GM18907 (cell line): ENCODE measurements at regions not wholly inside any gene's neighbourhood (a gene's known extent, or its start where the extent isn't known, plus 50 kb on each side); places are given as distances from the start of the nearest gene placed in this dataset.
"Not testable (repeated sequence)": the region's sequence is repeated elsewhere in the genome, so short reads cannot be mapped to it uniquely, and the experiment has no call there.

Experiments used
- ATAC-seq: cut with Tn5 transposase; IDR thresholded peaks from one replicate; pipeline ENCODE4 v1.9.1; 2021; ENCODE audit warnings: mild to moderate bottlenecking, moderate library complexity; ENCODE audit not compliant: unreplicated experiment

DNA sequence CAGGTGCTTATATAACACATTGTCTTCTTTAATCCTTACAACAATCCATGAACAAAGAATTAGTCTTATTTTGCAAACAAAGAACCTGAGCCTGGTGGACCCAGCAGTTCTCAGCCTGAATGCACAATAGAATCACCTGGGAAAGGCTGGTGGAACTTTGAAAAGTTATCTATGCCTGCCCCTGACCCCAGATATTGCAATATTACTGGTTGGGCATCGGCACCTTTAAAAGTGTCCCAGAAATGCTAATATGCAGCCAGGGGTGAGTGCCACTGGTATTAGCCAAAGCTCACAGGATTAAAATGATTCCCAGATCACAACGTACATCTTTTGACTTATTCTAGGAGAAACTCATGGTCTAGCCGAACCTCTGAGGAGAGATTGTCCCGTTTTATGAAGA, 268.8 kb downstream of the KLF5 start:
- ATAC-seq: no peak

DNA sequence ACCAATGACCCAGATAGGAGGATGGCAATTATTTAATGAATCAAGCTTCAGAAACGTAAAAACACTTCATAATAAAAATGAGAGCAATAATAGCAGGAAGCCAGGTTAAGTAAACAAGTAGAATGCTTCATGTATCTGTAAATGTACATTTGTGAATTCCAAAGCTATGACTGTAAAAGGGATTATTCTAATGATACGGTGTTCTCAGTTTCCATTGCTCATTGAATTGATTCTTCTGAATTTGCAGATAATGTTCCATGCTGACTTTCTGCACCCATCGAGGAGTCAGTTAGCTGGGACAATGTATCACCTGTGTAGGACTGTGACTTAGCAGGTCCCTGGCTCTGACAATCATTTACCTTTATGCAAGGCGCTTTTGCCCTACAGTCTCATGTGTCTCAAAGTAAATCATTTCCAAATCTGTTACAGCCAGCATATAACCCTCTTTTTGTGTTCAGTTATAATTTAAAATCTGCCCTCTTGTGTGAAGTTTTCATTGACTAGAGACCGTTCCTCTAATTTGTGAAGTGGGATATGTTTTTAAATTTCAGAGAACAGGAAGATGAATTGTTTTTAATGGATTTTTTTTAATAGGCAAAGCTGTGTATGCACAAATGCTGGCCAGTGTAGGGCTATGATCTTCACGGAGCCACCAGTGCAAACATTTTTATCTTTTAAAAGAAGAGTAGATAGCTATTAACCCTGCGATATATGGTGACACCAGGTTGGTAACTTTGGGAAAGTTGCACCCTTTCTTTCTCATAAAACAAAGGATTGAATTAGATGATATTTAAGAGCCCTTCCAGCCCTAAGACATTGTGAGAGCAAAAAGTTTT, 267.1 kb downstream of the KLF5 start:
- peak; percentile 94 for ATAC-seq

DNA sequence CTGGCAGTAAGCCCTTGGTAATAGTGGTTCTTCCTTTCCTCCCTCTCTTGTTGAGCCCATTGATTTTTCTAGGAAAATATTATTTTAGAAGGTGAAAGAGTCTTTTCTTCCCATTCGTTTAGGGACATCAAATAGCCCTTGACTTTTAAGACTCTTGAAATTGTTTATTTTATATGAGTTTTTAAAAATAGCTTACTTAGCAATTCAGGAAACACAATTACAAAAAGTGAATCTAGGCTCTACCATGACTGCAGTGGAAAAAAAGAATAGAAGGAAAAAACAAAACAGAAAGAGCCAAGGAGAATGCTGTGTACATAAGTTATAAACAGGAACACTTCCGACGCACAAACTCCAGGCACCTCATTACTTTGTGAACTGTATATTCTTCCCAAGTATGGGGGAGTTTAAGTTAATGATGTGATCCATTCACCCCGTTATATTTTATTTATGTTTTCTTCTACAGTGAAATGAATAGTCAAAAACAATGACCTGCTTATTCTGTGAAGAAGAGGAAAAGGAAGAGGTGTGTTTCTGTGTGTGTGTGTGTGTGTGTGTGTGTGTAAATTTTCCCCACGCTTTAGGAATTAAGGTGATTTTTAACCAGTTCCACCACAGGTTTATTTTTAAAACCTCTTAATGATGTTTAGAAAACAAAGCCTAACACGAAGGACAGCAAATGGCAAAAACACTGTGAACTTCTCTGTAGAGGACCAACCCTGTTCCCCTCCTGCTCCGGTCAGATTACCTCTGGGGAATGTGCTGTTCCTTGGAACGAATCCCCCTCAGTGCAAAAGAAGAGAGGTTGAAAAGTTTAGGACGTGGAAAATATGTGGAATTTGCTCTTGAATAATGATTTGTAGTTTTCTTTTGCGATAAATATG, 266.3 kb downstream of the KLF5 start:
- ATAC-seq: no peak

DNA sequence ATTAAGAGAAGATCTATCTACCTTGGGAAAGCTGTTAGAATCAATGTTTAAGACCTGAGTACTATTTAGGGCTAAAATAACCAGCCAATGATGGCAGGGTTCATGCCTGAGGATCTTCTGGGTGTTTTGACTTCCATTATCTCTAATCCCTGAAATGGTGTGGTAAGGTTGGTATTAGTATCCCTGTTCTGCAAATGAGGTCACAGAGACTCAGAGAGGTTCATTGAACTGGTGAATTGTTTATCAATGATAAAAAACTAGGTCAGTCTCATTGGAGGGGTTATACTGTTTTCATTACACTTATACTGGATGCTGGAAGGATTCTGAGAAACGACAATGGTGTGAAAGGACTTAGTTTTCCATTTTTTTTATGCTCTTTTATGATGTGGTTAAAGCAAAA, 264.8 kb downstream of the KLF5 start:
- ATAC-seq: no peak

DNA sequence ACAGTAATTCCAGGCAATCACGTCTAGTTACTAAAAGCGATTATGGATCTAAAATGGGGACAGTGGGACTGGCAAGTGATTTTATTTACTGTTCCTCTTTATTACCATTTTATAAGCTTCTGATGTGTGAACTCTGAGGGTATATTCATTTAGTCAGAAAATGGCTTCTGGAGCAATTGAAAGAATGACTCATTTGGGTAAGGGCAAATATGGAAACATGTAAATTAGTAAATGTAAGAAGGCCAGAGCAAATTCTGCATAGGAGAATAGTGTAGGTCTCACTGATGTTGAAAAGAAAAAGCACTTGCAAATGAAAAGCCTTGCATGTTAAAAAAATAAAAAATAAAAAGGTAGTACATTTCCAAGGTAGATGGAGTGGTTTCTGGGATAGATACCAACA, 262.2 kb downstream of the KLF5 start:
- ATAC-seq: peak; percentile 41

DNA sequence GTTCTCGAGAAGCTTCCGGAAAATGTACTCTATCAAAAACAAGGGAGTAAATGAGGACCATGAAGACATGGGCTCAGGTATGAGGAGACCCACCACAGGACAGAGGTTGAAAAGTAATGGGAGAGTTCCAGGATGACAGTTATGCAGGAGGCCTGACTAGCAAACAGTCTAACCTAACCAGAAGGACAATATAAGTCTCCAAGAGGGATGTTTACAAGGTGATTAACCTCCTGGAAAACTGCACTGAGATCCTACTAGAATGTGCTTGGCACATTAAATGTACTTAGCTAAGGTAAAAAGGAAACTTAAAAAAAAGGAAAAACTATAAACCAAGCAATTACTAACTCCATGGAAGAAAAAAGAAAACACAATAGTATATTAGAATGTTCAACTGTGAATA, 258.3 kb downstream of the KLF5 start:
- no peak for ATAC-seq

DNA sequence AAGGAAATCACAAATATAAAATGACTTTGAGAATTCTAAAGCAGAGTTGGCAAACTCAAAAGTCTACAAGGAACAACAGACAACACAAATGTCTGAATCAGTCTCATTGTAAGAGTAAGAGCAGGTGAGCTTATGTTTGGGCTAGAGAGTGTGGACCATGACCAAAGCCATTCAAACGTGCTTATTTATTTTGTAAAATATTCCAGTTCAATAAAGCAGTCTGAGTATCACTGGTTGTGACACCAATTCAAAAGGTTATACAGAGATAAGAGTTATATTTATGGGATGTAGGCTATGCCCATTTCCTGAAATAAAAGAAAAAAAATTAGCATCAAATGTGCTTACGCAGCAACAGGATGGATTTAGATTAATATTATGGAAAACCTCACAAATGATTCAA, 251.6 kb downstream of the KLF5 start:
- no peak for ATAC-seq

DNA sequence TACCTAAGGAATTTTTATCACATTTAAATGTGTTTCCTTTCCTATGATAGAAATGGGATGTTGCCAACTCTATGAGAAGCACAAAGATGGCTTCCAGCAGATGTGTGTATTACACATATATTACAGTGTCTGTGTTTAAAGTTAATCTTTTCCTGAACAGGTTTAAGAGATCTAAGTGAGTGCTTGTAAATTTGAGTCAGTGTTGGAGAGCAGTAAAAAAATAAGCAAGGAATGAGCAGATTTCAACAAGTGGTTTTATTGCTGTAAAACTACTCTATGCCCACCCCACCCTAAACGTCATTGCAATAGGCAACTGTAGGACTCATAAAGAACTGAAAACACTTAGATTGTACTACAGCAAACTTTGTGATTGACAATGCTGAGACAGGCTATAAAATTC, 248.7 kb downstream of the KLF5 start:
- no peak for ATAC-seq

DNA sequence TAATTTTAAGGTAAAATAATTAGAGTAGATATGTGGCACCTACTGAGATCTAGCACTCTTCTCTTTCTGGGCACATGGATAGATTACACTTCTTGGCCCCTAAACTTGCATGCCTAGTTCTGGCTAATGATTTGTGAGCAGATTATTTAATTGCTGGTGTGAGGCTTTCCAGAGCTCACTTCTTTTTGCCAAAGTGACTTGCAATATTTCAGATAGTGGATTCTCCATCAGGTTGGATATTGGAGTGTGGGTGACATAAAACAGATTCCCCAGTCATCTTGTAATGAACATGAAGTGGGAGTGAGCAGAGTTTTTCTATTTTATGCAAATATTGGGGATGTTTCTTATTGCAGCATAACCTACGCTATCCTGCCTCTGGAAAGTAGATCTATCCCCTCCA, 247.9 kb downstream of the KLF5 start:
- no peak for ATAC-seq

DNA sequence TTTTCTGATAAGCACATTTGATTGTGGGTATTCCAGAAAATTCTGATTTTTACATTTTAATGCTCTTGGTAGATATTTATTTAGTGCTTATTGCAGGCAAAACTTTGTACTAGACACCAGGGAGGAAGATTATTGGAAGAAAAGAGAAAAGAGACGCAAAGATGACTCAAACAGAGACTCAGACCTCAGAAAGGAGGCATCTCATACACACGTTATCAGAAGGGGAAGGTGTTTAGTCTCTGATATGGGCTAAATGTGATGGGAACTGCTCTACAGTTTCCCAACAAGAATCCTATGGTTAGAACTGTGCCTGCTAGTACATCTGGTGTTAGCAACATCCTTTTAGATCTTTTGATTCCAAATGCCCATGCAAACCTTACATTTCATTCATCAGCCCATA, 245.6 kb downstream of the KLF5 start:
- no peak for ATAC-seq

DNA sequence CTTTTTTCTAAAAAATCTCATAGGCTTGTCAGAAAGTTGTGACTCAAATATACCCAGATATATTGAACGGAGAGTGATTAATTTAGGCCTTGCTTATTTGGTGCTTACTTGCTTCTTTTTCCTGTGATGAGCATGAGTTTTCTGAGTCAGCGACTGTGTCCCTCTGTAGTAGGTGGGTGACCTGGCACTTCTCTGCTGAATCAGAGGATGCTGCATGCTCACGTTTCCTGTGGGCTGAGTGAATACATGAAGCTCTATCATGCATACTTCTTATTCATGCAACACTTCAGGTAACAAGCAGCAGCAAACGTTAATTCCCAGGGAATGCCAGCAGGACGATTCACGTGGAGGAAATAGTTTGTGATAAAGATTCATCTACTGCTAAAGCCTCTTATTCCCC, 245.0 kb downstream of the KLF5 start:
- no peak for ATAC-seq

DNA sequence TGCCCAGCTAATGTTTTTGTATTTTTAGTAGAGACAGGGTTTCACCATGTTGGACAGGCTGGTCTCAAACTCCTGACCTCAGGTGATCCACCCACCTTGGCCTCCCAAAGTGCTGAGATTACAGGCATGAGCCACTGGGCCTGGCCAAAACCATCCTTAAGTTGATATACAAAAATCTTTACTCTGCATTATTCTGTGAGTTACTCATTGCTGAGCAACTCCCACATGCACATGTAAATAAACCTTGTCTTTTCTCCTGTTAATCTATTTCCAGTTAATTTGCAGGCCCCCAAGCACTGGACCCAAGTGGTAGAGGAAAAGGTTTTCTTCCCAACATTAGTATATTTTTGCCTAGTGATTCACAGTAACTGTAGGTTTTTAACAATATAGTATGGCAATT, 242.8 kb downstream of the KLF5 start:
- not testable (repeated sequence) for ATAC-seq

DNA sequence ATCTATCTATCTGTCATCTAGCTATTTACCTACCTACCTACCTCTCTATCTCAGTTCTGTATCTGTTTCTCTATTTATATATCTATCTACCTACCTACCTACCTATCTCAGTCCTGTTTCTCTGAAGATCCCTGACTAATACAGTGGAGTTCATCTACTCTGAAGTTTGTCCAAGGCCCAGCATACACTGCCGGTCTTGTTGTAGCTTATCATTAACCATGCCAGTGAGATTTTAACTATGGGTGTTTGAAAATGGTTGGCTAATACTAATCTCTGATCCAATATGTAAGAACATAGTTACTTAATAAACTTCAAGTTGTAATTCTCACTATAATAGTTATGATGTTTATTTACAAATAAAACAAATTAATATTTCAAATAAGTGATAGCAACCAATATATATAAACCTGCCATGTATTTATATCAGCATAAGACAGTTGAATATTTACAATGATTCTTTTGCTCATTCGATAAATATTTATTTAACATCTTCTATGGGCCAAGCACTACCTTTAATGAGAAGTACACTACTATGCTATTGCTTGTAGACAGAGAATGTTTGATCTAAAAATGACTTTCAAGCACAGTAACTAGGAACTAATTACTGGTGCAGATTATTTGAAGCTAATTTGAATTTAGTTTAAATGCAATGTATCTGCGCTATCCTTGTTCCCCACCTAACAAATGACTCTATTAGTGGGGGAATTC, 242.1 kb downstream of the KLF5 start:
- ATAC-seq: peak; percentile 71

DNA sequence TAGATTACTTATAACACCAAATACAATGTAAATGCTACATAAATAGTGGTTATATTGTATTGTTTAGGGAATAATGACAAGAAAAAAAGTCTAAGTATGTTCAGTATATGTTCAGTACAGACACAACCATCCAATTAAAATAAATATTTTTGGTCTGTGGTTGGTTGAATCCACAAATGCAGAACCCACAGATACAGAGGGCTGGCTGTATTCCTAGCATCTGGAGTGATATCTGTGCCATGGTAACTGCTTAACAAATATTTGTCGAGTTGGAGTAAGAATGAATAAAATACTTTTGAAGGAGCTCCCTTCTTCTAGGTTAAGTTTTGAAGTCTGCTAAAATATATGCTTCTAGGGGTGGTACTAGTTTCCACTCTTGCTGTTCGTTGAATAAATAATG, 241.0 kb downstream of the KLF5 start:
- no peak for ATAC-seq

DNA sequence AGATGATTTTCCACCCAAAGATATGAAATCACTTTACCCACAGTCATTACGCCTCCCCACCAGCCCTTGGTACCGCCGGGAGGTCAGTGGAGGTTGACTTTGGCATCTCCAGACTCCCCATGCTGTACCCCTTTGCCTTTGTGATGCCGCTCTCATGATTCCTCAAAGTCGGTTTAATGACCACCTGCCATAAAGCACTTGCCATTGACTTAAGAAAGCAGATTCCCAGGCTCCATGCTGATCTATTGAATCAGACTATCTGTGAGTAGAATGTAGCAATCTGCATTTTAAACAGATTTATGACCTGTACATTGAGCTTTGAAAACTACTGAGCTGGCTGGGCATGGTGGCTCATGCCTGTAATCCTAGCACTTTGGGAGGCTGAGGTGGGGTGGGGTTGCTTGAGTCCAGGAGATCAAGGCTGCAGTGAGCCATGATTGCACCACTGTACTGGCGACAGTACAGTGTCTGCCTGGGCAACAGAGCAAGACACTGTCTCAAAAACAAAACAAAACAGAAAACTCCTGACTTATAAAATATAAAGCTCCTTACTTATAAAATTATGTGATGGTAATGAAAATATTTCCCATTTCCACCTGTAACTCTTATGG, 235.2 kb downstream of the KLF5 start:
- no peak for ATAC-seq

DNA sequence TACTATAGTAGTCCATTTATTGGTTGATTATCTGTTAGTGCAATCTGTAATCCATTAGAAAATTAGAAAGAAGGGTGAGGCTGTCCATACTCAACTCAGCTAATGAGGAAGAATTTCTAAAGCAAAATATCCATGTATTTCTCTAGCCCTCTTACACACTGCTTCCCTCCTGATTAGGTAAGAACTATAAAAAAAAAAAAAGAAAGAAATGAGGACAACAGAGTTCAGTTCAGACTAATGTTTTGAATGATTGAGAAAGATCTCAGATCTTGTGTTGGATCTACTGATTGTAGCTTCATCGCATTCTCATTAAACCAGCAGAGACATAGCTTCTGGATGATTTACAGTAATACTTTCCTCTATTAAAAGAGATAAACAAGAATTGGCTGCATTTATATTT, 233.3 kb downstream of the KLF5 start:
- ATAC-seq: no peak

DNA sequence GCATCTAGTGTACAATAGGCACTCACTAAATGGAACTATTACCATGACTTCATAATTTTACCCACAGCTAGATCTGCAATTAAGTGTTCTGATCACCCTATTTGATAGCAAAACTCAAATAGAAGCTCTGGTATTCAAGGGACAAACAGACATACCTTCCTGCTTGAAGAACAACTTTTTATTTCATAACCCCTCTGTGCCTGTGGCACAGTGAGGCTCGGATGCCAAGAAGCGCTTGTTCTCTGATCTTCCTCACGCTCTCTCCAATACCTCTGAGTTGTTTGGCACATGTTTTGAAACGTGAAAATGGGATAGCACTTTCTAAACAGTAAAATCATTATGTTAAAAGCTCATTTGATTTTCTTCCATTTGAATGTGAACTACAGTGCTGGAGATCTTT, 232.0 kb downstream of the KLF5 start:
- no peak for ATAC-seq

DNA sequence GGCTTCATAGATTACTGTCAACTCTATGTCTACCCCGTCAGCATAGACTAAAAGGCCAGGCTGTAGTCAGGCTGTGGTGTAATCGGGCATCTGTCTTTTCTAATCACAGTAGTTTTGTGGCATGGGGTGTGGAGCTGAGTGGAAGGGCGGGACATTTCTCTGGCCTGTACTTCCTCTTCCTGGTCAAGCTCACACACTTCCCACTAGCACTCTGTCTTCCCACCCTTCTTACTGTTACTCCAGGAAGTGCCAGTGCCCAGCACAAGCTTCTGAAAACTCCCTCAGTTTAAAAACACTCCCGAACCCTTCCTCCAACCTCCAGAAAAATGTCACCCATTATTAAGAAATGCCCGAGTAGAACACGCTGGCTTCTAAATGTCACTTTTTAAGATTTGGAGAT, 229.8 kb downstream of the KLF5 start:
- no peak for ATAC-seq

DNA sequence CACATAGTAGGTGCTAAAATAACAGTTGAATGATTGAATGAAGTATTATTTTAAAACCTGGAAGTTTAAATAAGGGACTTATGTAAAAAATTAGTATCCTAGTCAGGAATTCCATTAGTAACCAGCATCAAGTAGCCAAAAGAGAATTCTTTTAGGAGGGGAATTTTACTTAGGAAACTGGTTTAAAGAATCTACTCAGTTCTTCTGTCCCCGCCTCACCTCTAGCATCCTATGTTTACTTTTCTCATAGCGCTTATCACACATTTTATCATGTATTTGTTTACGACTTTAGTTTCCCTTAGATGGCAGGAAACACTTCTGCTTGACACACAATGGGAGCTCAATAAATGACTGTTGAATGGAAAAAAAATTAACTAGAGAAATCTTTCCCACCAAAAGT, 229.0 kb downstream of the KLF5 start:
- ATAC-seq: no peak

DNA sequence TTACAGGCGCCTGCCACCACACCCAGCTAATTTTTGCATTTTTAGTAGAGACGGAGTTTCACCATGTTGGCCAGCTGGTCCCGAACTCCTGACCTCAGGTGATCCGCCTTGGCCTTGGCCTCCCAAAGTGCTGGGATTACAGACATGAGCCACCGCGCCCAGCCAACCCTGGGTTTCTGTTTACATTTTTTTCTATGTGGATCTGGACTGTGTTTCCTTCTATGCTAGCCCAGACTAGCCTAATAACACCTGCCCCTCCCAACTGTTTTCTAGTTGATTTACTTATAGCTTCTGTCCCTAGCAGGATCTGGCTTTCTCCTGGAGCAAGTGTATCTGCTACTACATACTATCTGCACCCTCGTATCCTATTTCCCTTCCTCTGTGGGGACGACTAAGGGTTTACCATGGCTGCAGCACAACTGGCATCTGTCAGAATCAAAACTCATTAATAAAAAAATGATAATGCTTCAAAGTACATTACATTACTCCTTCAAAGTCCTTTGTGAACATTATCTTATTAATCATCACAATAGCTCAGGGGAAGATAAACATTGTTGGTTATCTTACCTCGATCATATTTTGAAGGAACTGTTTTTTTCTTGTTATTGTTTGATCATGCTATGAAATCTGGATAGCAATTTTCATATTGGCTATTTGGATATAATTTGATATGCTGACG, 228.3 kb downstream of the KLF5 start:
- no peak for ATAC-seq

DNA sequence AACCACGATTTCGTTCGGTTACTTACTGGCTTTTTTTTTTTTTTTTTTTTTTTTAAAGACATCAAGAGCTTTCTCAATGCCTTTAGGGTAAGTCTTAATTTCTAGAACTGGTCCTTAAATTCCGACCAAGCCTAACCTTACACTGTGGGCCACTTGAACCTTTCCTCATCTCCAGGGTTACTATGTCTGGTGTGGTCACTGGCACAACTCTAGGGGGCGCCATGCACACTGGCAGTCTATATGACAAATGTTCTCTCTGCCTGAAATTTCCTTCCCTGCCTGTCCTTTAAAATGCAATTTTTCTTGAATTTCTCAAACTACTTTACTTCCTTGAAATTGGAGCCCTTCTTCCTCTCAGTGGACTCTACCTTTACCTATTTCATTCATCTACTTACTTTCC, 227.4 kb downstream of the KLF5 start:
- ATAC-seq: no peak
